H1 (cell line): ENCODE measurements at regions not wholly inside any gene's neighbourhood (a gene's known extent, or its start where the extent isn't known, plus 50 kb on each side); places are given as distances from the start of the nearest gene placed in this dataset.

ENCODE experiments used
- CTCF ChIA-PET: fragments of 300-600 bp; sonication (Branson Sonifier 250); formaldehyde crosslinking; loops from one replicate; lab custom pipeline; 2021; ENCODE audit not compliant: partially characterized antibody; lab: Charles Lee
- POLR2A ChIA-PET: fragments of 300-600 bp; sonication (Branson Sonifier 250); formaldehyde crosslinking; loops from one replicate; lab custom pipeline; 2021; ENCODE audit warnings: inconsistent platforms; ENCODE audit not compliant: partially characterized antibody; lab: Charles Lee
- DNase-seq, 2 experiments: peaks; one replicate each; pipeline versions ENCODE4 v3.0.0 to v3.0.0-alpha.2; 2010 to 2022; ENCODE audit warnings: low spot score in 2 of 2, low read depth in 1 of 2, mixed read lengths in 1 of 2
- FAIRE-seq: peaks from 2 replicates; lab custom pipeline; 2011; peaks lifted over from hg19 to GRCh38; lab: Jason Lieb, UNC
- H2AFZ ChIP-seq: 2 replicates; pipeline ENCODE4 v1.8.1; 2012; ENCODE audit warnings: low read length, inconsistent platforms
- H2AK5ac ChIP-seq: 2 replicates; pipeline ENCODE4 v1.6.1; 2013; ENCODE audit warnings: low read depth, low read length
- H2BK120ac ChIP-seq: replicated peaks from 2 replicates; pipeline ENCODE3; 2013; ENCODE audit warnings: low read depth, low read length, inconsistent platforms
- H2BK12ac ChIP-seq: 2 replicates; pipeline ENCODE4 v1.6.1; 2013; ENCODE audit warnings: low read depth, low read length
- H2BK15ac ChIP-seq: 2 replicates; pipeline ENCODE4 v1.6.1; 2013; ENCODE audit warnings: low read length
- H2BK20ac ChIP-seq: 2 replicates; pipeline ENCODE4 v1.6.1; 2013; ENCODE audit warnings: low read length
- H2BK5ac ChIP-seq: 2 replicates; pipeline ENCODE4 v1.6.1; 2013; ENCODE audit warnings: low read depth, low read length
- H3K14ac ChIP-seq: 2 replicates; pipeline ENCODE4 v1.6.1; 2013; ENCODE audit warnings: inconsistent platforms; ENCODE audit not compliant: insufficient read length
- H3K18ac ChIP-seq: 2 replicates; pipeline ENCODE4 v1.6.1; 2013; ENCODE audit warnings: low read length; ENCODE audit errors: extremely low read depth
- H3K23ac ChIP-seq: 2 replicates; pipeline ENCODE4 v1.6.1; 2013; ENCODE audit warnings: inconsistent platforms; ENCODE audit not compliant: insufficient read length
- H3K23me2 ChIP-seq: 2 replicates; pipeline ENCODE4 v1.6.1; 2013; ENCODE audit warnings: low read depth, low read length
- H3K27ac ChIP-seq: 2 replicates; pipeline ENCODE4 v1.6.1; 2011; ENCODE audit warnings: low read depth, low read length, inconsistent platforms
- H3K27me3 ChIP-seq, 4 experiments: replicated peaks in 1 of 4; 1 replicate in 1 of 4; 2 replicates in 3 of 4; pipeline versions ENCODE4 v1.6.1 to v1.8.1; 2011 to 2013; ENCODE audit warnings: low read length in 3 of 4, mild to moderate bottlenecking in 3 of 4, inconsistent platforms in 2 of 4, mixed read lengths in 2 of 4, moderate library complexity in 1 of 4; ENCODE audit not compliant: control insufficient read depth in 3 of 4, insufficient read depth in 3 of 4; ENCODE audit errors: extremely low read depth in 1 of 4
- H3K36me3 ChIP-seq, 4 experiments: 2 replicates each; pipeline versions ENCODE4 v1.6.1 to v1.8.1; 2011 to 2013; ENCODE audit warnings: mild to moderate bottlenecking in 4 of 4, low read length in 3 of 4, moderate library complexity in 2 of 4, control low read depth in 1 of 4, inconsistent platforms in 1 of 4; ENCODE audit not compliant: insufficient read depth in 4 of 4, control insufficient read depth in 2 of 4
- H3K4ac ChIP-seq: replicated peaks from 2 replicates; pipeline ENCODE3; 2013; ENCODE audit warnings: low read length, low read depth, mixed read lengths, inconsistent platforms; ENCODE audit not compliant: insufficient read length
- H3K4me1 ChIP-seq, 4 experiments: replicated peaks in 1 of 4; 1 replicate in 1 of 4; 2 replicates in 3 of 4; pipeline versions ENCODE4 v1.6.1 to v1.8.1; 2011 to 2013; ENCODE audit warnings: low read length in 3 of 4, inconsistent platforms in 2 of 4, mixed read lengths in 1 of 4; ENCODE audit not compliant: insufficient read depth in 4 of 4, control insufficient read depth in 3 of 4
- H3K4me2 ChIP-seq, 2 experiments: 2 replicates each; pipeline versions ENCODE4 v1.6.1 to v1.8.1; 2011 to 2013; ENCODE audit warnings: low read depth in 2 of 2, low read length in 2 of 2, control low read depth in 1 of 2, inconsistent platforms in 1 of 2, mild to moderate bottlenecking in 1 of 2; ENCODE audit not compliant: insufficient read depth in 1 of 2
- H3K4me3 ChIP-seq, 4 experiments: fragments of 200-600, 300-600 bp in 1 of 4; sonication (generic), shearing (Covaris generic), sonication (Bioruptor Twin) in 1 of 4; 2 replicates each; pipeline versions ENCODE4 v1.5.1 to v1.8.1; 2011 to 2016; ENCODE audit warnings: low read length in 4 of 4, low read depth in 3 of 4, control low read depth in 2 of 4, inconsistent platforms in 2 of 4, mild to moderate bottlenecking in 2 of 4, mixed read lengths in 1 of 4, moderate library complexity in 1 of 4; ENCODE audit not compliant: insufficient read depth in 2 of 4; ENCODE audit errors: extremely low read depth in 1 of 4
- H3K56ac ChIP-seq: replicated peaks from 2 replicates; pipeline ENCODE3; 2013; ENCODE audit warnings: low read depth, mild to moderate bottlenecking, mixed read lengths, low read length, inconsistent platforms; ENCODE audit not compliant: insufficient read length
- H3K79me1 ChIP-seq: 2 replicates; pipeline ENCODE4 v1.6.1; 2013; ENCODE audit warnings: low read depth, low read length, control low read depth
- H3K79me2 ChIP-seq, 2 experiments: 2 replicates each; pipeline versions ENCODE4 v1.6.1 to v1.8.1; 2012 to 2013; ENCODE audit warnings: low read length in 2 of 2, mild to moderate bottlenecking in 2 of 2, inconsistent platforms in 1 of 2; ENCODE audit not compliant: insufficient read depth in 2 of 2, control insufficient read depth in 1 of 2
- H3K9ac ChIP-seq, 4 experiments: replicated peaks in 1 of 4; 1 replicate in 1 of 4; 2 replicates in 3 of 4; pipeline versions ENCODE4 v1.6.1 to v1.8.1; 2011 to 2013; ENCODE audit warnings: low read depth in 3 of 4, low read length in 3 of 4, control low read depth in 2 of 4, mild to moderate bottlenecking in 2 of 4, moderate library complexity in 2 of 4, inconsistent platforms in 1 of 4; ENCODE audit errors: extremely low read depth in 1 of 4
- H3K9me3 ChIP-seq, 2 experiments: 2 replicates each; pipeline versions ENCODE4 v1.6.1 to v1.8.1; 2012 to 2013; ENCODE audit warnings: mild to moderate bottlenecking in 2 of 2, moderate library complexity in 2 of 2, control low read depth in 1 of 2, inconsistent platforms in 1 of 2, low read depth in 1 of 2, low read length in 1 of 2, mixed read lengths in 1 of 2; ENCODE audit not compliant: insufficient read depth in 2 of 2
- H4K20me1 ChIP-seq, 2 experiments: replicated peaks in 1 of 2; 2 replicates each; pipeline versions ENCODE3 to v1.8.1; 2011 to 2013; ENCODE audit warnings: inconsistent platforms in 2 of 2, low read length in 2 of 2, mild to moderate bottlenecking in 1 of 2; ENCODE audit not compliant: insufficient read depth in 2 of 2, control insufficient read depth in 1 of 2
- H4K5ac ChIP-seq: 2 replicates; pipeline ENCODE4 v1.6.1; 2013; ENCODE audit warnings: low read length, low read depth, mixed read lengths, inconsistent platforms; ENCODE audit not compliant: insufficient read length
- H4K8ac ChIP-seq: 2 replicates; pipeline ENCODE4 v1.8.0; 2013; ENCODE audit warnings: mild to moderate bottlenecking, moderate library complexity, low read length, inconsistent platforms; ENCODE audit not compliant: insufficient read depth; ENCODE audit errors: extremely low read depth
- H4K91ac ChIP-seq: replicated peaks from 2 replicates; pipeline ENCODE3; 2013; ENCODE audit warnings: low read length, mixed read lengths, inconsistent platforms; ENCODE audit not compliant: insufficient read length
- ATF2 ChIP-seq: IDR thresholded peaks from 2 replicates; pipeline ENCODE4 v1.6.1; 2012; ENCODE audit warnings: low read length, inconsistent platforms
- CBX5 ChIP-seq: fragments of 300-800, 300-1000 bp; sonication (generic); IDR thresholded peaks from 2 replicates; pipeline ENCODE4 v1.7.1; 2016; ENCODE audit warnings: antibody characterized with exemption, low read length, low read depth
- FOSL1 ChIP-seq: IDR thresholded peaks from 2 replicates; pipeline ENCODE4 v1.6.1; 2011; ENCODE audit warnings: mild to moderate bottlenecking, low read depth, low read length, moderate library complexity; ENCODE audit not compliant: insufficient read depth
- KDM1A ChIP-seq: fragments of 200-600, 300-600 bp; sonication (generic); IDR thresholded peaks from 2 replicates; pipeline ENCODE4 v1.7.1; 2016; ENCODE audit warnings: mild to moderate bottlenecking, low read length, borderline replicate concordance
- RNF2 ChIP-seq: fragments of 200-900, 300-1000 bp; sonication (generic); IDR thresholded peaks from 2 replicates; pipeline ENCODE4 v1.7.1; 2016; ENCODE audit warnings: borderline replicate concordance, low read depth, mild to moderate bottlenecking, antibody characterized with exemption, low read length; ENCODE audit not compliant: poor library complexity, severe bottlenecking; ENCODE audit errors: missing control alignments
- TCF12 ChIP-seq: IDR thresholded peaks from 2 replicates; pipeline ENCODE4 v1.6.1; 2011; ENCODE audit warnings: low read depth, mild to moderate bottlenecking, low read length
- WGBS, 2 experiments: shearing (Covaris generic) in 1 of 2; methylation state at CpG; one replicate each; pipeline versions ENCODE4 v1.1.6 to v1.1.7; 2013 to 2015; ENCODE audit warnings: low lambda C conversion rate in 2 of 2, mixed read lengths in 2 of 2, inconsistent platforms in 1 of 2, low coverage in 1 of 2, missing lambda C conversion rate in 1 of 2; ENCODE audit not compliant: insufficient replicate concordance in 2 of 2, insufficient coverage in 1 of 2, insufficient read length in 1 of 2; ENCODE audit errors: extremely low coverage in 1 of 2, missing lambda C conversion rate in 1 of 2; 5-methylcytosine and 5-hydroxymethylcytosine counted together
- TF ChIP-seq, protein P1 (sequence below): IDR thresholded peaks from 2 replicates; pipeline ENCODE4 v1.6.1; 2012; ENCODE audit warnings: inconsistent platforms

GRCh38 chrX:39144956-39145355 is 343.7 kb downstream of the MID1IP1 start:
- no peak overlapping the region for H2BK15ac ChIP-seq
- H3K27ac ChIP-seq: no peak overlapping the region
- H4K20me1 ChIP-seq: no peaks in the 10 kb centered on the region
- H3K9ac ChIP-seq: no peak overlapping the region
- no peak for FAIRE-seq
- no peak overlapping the region for H3K4ac ChIP-seq
- 75% methylated on average over 2 of the region's 7 CpGs; no CpG with 5 or more reads in 1 of the 2 experiments for WGBS, 2 experiments
- H3K18ac ChIP-seq: no peak overlapping the region
- ChIA-PET POLR2A (no interaction called here), CTCF (interaction anchor here (2.6 kb wide), 1 partner anchor 11 kb away, joined by 7 read pairs; no protein-coding TSS in a partner anchor)
- no peak overlapping the region for H3K23ac ChIP-seq
- no peaks in the 10 kb centered on the region for H3K27me3 ChIP-seq
- no peak overlapping the region for H4K5ac ChIP-seq
- H2BK5ac ChIP-seq: no peak overlapping the region
- no peak overlapping the region for H4K91ac ChIP-seq
- no peaks in the 10 kb centered on the region for H3K36me3 ChIP-seq
- no peak overlapping the region for H2BK120ac ChIP-seq
- no peaks in the 10 kb centered on the region for H3K4me1 ChIP-seq
- no peak for TF ChIP-seq TCF12
- no peak for TF ChIP-seq KDM1A
- no peak for TF ChIP-seq FOSL1
- no peak for TF ChIP-seq CBX5
- no peak for TF ChIP-seq RNF2
- no peak for TF ChIP-seq ATF2
- TF ChIP-seq, protein P1, sequence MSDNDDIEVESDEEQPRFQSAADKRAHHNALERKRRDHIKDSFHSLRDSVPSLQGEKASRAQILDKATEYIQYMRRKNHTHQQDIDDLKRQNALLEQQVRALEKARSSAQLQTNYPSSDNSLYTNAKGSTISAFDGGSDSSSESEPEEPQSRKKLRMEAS: no peak
- no peaks in the 10 kb centered on the region for H3K23me2 ChIP-seq
- no peak overlapping the region for H4K8ac ChIP-seq
- H3K4me3 ChIP-seq: no peak overlapping the region
- H3K79me2 ChIP-seq: no peaks in the 10 kb centered on the region
- no peak overlapping the region for H2BK12ac ChIP-seq
- no peaks in the 10 kb centered on the region for H3K79me1 ChIP-seq
- H3K56ac ChIP-seq: no peak overlapping the region
- H3K9me3 ChIP-seq: no peaks in the 10 kb centered on the region
- H3K14ac ChIP-seq: no peak overlapping the region
- H2AFZ ChIP-seq: no peak overlapping the region
- no peak overlapping the region for H2BK20ac ChIP-seq
- no peak overlapping the region for H3K4me2 ChIP-seq
- no peak for DNase-seq
- H2AK5ac ChIP-seq: no peak overlapping the region
